ENCODE measurements at regions not wholly inside any gene's neighbourhood (a gene's known extent, or its start where the extent isn't known, plus 50 kb on each side); places are given as distances from the start of the nearest gene placed in this dataset.

DNA sequence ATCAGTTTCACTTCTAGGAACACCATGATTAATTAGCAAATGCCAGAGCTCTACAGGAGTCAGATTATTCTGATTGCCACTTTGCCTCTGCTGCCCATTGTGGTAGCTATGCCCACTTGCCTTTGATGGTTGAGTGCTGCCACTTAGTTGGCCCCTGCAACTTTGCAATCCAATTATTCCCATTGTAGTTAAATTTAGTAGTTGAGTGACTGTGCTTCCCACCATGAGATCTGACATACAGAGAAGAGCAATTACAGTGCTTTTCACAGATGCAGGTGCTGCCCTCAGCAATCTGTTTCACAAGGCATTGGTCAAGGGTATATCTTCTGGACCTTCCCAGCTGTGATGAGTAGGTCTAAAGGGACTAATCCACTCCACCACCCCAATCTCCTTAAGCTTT is 468.4 kb upstream of the RGS6 start:
- no peaks in the 10 kb centered on the region for H3K9me3 ChIP-seq
- H3K4me3 ChIP-seq: no peak overlapping the region
- H3K4me1 ChIP-seq: no peaks in the 10 kb centered on the region
- intact Hi-C loops (cut with DNase I): no loop called here
- TF ChIP-seq CTCF (IDR thresholded peaks at IDR 0.05): no peak
- H3K27me3 ChIP-seq: no peaks in the 10 kb centered on the region
- H3K36me3 ChIP-seq: no peaks in the 10 kb centered on the region
- DNase-seq: no peak
- H3K9ac ChIP-seq (ENCODE audit: low read depth in 2 of 2, low read length in 2 of 2): no peak overlapping the region
- H3K27ac ChIP-seq: no peak overlapping the region

GRCh38 chr14:71464840-71465239 is 467.4 kb upstream of the RGS6 start:
- no peak for DNase-seq
- Histone ChIP-seq H3K27me3 (no peaks in the 10 kb centered on the region), H3K36me3 (no peaks in the 10 kb centered on the region), H3K9me3 (no peaks in the 10 kb centered on the region), H3K4me1 (no peaks in the 10 kb centered on the region), H3K27ac (no peak overlapping the region), H3K4me3 (no peak overlapping the region), H3K9ac (ENCODE audit: low read depth in 2 of 2, low read length in 2 of 2) (no peak overlapping the region)
- intact Hi-C loops (cut with DNase I): no loop called here
- TF ChIP-seq CTCF (IDR thresholded peaks at IDR 0.05): no peak

DNA sequence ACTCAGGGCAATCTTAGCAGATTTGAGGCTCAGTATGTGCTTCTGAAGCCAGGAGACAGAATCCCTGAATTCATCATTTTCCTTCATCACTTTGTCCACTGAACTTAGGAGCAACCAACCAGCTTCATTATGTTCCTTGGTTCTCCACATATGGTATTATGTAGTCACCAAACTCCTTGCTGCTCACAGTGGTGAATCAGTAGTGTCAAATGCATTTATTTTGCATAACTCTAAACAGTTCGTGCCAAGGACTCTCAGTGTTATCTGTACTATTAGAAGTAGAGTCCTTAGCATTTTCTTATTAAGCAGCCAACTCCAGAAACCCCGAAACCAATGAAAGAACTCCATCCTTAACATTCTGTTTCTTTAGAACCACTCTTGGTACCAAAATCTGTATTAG is 466.9 kb upstream of the RGS6 start:
- Histone ChIP-seq H3K27me3 (no peaks in the 10 kb centered on the region), H3K36me3 (no peaks in the 10 kb centered on the region), H3K27ac (no peak overlapping the region), H3K4me1 (no peaks in the 10 kb centered on the region), H3K4me3 (no peak overlapping the region), H3K9ac (ENCODE audit: low read depth in 2 of 2, low read length in 2 of 2) (no peak overlapping the region), H3K9me3 (no peaks in the 10 kb centered on the region)
- no peak for TF ChIP-seq CTCF (IDR thresholded peaks at IDR 0.05)
- intact Hi-C loops (cut with DNase I): no loop called here
- no peak for DNase-seq

- TF ChIP-seq CTCF (IDR thresholded peaks at IDR 0.05): no peak
- H3K4me1 ChIP-seq: no peaks in the 10 kb centered on the region
- no peak overlapping the region for H3K4me3 ChIP-seq
- no peaks in the 10 kb centered on the region for H3K27me3 ChIP-seq
- DNase-seq: no peak
- no peak overlapping the region for H3K9ac ChIP-seq (ENCODE audit: low read depth in 2 of 2, low read length in 2 of 2)
- no peaks in the 10 kb centered on the region for H3K9me3 ChIP-seq
- no peaks in the 10 kb centered on the region for H3K36me3 ChIP-seq
- intact Hi-C loops (cut with DNase I): no loop called here
- no peak overlapping the region for H3K27ac ChIP-seq
Observed at GRCh38 chr14:71466251-71466650, 466.0 kb upstream of the RGS6 start.

DNA sequence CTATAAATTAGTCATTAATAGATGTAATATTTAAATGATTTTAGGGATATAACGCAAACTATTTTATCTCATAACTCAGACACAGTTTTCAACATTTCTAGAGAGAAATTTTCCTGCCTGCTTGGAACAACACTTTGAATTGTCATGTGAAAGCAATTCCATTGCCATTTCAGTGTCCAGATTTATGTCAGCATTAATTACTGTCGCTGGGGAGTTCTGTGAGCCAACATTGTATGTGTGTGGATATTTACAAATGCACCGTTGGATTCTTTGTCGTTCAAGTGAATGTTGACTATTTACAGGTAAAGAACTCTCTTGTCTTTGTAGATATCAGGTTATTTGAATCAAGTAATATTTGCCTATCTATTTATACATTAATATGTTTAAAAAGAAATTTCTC is 465.3 kb upstream of the RGS6 start:
- Histone ChIP-seq H3K4me3 (no peak overlapping the region), H3K9ac (ENCODE audit: low read depth in 2 of 2, low read length in 2 of 2) (no peak overlapping the region), H3K4me1 (no peaks in the 10 kb centered on the region), H3K27ac (no peak overlapping the region), H3K27me3 (no peaks in the 10 kb centered on the region), H3K9me3 (no peaks in the 10 kb centered on the region), H3K36me3 (no peaks in the 10 kb centered on the region)
- DNase-seq: no peak
- TF ChIP-seq CTCF (IDR thresholded peaks at IDR 0.05): no peak
- intact Hi-C loops (cut with DNase I): no loop called here

DNA sequence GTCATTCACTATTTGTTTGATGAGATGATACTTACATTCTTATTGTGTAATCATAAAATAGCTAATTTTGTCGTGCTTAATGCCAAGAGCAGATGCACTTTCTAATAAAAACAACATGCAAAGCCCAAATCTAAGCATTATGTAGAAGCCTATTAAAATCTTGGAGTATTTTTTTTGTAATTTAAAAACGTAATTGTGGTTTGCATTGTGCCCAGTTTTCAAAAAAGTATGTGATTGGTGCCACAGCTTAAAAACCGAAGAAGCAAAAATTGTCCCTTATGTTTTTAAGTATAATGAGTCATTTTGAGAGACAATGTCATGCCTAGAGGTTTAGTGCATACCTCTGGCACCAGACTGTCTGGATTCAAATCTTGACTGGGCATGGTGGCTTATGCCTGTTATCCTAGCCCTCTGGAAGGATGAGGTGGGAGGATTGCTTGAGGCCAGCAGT is 464.8 kb upstream of the RGS6 start:
- Histone ChIP-seq H3K4me3 (no peak overlapping the region), H3K4me1 (no peaks in the 10 kb centered on the region), H3K27ac (no peak overlapping the region), H3K36me3 (no peaks in the 10 kb centered on the region), H3K9me3 (no peaks in the 10 kb centered on the region), H3K9ac (ENCODE audit: low read depth in 2 of 2, low read length in 2 of 2) (no peak overlapping the region), H3K27me3 (no peaks in the 10 kb centered on the region)
- no peak for TF ChIP-seq CTCF (IDR thresholded peaks at IDR 0.05)
- no peak for DNase-seq
- intact Hi-C loops (cut with DNase I): no loop called here

Measured in colonic mucosa (tissue), 4 donors.